ENCODE measurements at regions not wholly inside any gene's neighbourhood (a gene's known extent, or its start where the extent isn't known, plus 50 kb on each side); places are given as distances from the start of the nearest gene placed in this dataset.

GRCh38 chr3:22231061-22231460, 480.1 kb upstream of the ZNF385D start:
- TF ChIP-seq, protein P1, sequence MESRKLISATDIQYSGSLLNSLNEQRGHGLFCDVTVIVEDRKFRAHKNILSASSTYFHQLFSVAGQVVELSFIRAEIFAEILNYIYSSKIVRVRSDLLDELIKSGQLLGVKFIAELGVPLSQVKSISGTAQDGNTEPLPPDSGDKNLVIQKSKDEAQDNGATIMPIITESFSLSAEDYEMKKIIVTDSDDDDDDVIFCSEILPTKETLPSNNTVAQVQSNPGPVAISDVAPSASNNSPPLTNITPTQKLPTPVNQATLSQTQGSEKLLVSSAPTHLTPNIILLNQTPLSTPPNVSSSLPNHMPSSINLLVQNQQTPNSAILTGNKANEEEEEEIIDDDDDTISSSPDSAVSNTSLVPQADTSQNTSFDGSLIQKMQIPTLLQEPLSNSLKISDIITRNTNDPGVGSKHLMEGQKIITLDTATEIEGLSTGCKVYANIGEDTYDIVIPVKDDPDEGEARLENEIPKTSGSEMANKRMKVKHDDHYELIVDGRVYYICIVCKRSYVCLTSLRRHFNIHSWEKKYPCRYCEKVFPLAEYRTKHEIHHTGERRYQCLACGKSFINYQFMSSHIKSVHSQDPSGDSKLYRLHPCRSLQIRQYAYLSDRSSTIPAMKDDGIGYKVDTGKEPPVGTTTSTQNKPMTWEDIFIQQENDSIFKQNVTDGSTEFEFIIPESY (IDR thresholded peaks at IDR 0.05; ENCODE audit: borderline replicate concordance, low read depth): no peak
- TF ChIP-seq, protein P2, sequence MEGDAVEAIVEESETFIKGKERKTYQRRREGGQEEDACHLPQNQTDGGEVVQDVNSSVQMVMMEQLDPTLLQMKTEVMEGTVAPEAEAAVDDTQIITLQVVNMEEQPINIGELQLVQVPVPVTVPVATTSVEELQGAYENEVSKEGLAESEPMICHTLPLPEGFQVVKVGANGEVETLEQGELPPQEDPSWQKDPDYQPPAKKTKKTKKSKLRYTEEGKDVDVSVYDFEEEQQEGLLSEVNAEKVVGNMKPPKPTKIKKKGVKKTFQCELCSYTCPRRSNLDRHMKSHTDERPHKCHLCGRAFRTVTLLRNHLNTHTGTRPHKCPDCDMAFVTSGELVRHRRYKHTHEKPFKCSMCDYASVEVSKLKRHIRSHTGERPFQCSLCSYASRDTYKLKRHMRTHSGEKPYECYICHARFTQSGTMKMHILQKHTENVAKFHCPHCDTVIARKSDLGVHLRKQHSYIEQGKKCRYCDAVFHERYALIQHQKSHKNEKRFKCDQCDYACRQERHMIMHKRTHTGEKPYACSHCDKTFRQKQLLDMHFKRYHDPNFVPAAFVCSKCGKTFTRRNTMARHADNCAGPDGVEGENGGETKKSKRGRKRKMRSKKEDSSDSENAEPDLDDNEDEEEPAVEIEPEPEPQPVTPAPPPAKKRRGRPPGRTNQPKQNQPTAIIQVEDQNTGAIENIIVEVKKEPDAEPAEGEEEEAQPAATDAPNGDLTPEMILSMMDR (IDR thresholded peaks at IDR 0.05): no peak
- TF ChIP-seq POLR2AphosphoS5 (IDR thresholded peaks at IDR 0.05; ENCODE audit: low read depth, low read length) (no peak), SIN3A (IDR thresholded peaks at IDR 0.05; ENCODE audit: borderline replicate concordance, low read depth, low read length) (no peak), JUND (IDR thresholded peaks at IDR 0.05) (no peak), EP300 (IDR thresholded peaks at IDR 0.05; ENCODE audit: borderline replicate concordance in 1 of 2, low read depth in 1 of 2, low read length in 1 of 2) (no peak), TEAD4 (IDR thresholded peaks at IDR 0.05; ENCODE audit: borderline replicate concordance, insufficient read depth) (no peak), REST (IDR thresholded peaks at IDR 0.05; ENCODE audit: low read depth, low read length) (no peak), RFX5 (IDR thresholded peaks at IDR 0.05; ENCODE audit: low read length) (no peak), FOXM1 (IDR thresholded peaks at IDR 0.05; ENCODE audit: low read depth) (no peak), TAF1 (IDR thresholded peaks at IDR 0.05; ENCODE audit: borderline replicate concordance, low read depth, low read length) (no peak), TCF12 (IDR thresholded peaks at IDR 0.05) (no peak), SMC3 (IDR thresholded peaks at IDR 0.05; ENCODE audit: low read depth, low read length) (no peak)

All from SK-N-SH (cell line).